HCT116 (cell line): ENCODE measurements at regions not wholly inside any gene's neighbourhood (a gene's known extent, or its start where the extent isn't known, plus 50 kb on each side); places are given as distances from the start of the nearest gene placed in this dataset.

Experiments
- ATAC-seq: fragments of 200-7000 bp; cut with Tn5 transposase; 2 replicates; pipeline ENCODE4 v1.9.1; 2020; ENCODE audit warnings: mild to moderate bottlenecking, moderate library complexity
- BruUV-seq: library from RNA; stranded (reverse); fragments of 400-500 nt; replicated peaks from 2 replicates; lab custom pipeline; 2021; lab: Mats Ljungman, UMichigan
- CTCF ChIA-PET: fragments of 300-600 bp; sonication (Branson Sonifier 250); formaldehyde crosslinking; loops from one replicate; lab custom pipeline; 2021; ENCODE audit warnings: antibody characterized with exemption; lab: Charles Lee
- POLR2A ChIA-PET: fragments of 300-600, 350-600 bp; sonication (Branson Sonifier 250); formaldehyde crosslinking; loops from one replicate; lab custom pipeline; 2021; ENCODE audit warnings: antibody characterized with exemption; lab: Charles Lee
- RAD21 ChIA-PET, 2 experiments: fragments of 300-600 bp; sonication (Branson Sonifier 250); formaldehyde crosslinking; loops; one replicate each; lab custom pipeline; 2023; ENCODE audit warnings: low total read pairs in 2 of 2; ENCODE audit not compliant: uncharacterized antibody in 2 of 2, unreplicated experiment in 2 of 2, low non-redundant PET in 1 of 2; lab: Charles Lee
- DNase-seq: peaks from one replicate; pipeline ENCODE4 v3.0.0-alpha.2; 2010; ENCODE audit warnings: low read depth, low spot score
- H2AFZ ChIP-seq: fragments of 200-600 bp; shearing (Covaris generic), sonication (generic); 2 replicates; pipeline ENCODE4 v1.6.1; 2017; ENCODE audit warnings: low read depth, mixed run types, mixed read lengths, antibody characterized with exemption, low read length; ENCODE audit not compliant: poor library complexity, severe bottlenecking
- H3K27ac ChIP-seq: 2 replicates; pipeline ENCODE4 v1.5.1; 2012; ENCODE audit warnings: low read depth, low read length
- H3K27me3 ChIP-seq: fragments of 200-600 bp; sonication (generic); 2 replicates; pipeline ENCODE4 v1.6.1; 2016; ENCODE audit warnings: mixed run types, low read length, mixed read lengths; ENCODE audit not compliant: insufficient read depth
- H3K36me3 ChIP-seq, 2 experiments: fragments of 200-500 bp in 1 of 2; fragments of 200-600 bp in 1 of 2; sonication (Bioruptor generic) in 1 of 2; sonication (generic) in 1 of 2; 2 replicates each; pipeline versions ENCODE4 v1.5.1 to v1.6.1; 2014 to 2016; ENCODE audit warnings: low read length in 2 of 2, inconsistent platforms in 1 of 2, mixed read lengths in 1 of 2, mixed run types in 1 of 2; ENCODE audit not compliant: insufficient read depth in 2 of 2, control insufficient read depth in 1 of 2
- H3K4me1 ChIP-seq, 2 experiments: fragments of 200-600 bp in 1 of 2; sonication (generic) in 1 of 2; 2 replicates each; pipeline versions ENCODE4 v1.5.1 to v1.6.1; 2012 to 2017; ENCODE audit warnings: low read length in 2 of 2, inconsistent platforms in 1 of 2, mild to moderate bottlenecking in 1 of 2, mixed read lengths in 1 of 2, mixed run types in 1 of 2, moderate library complexity in 1 of 2; ENCODE audit not compliant: insufficient read depth in 2 of 2, control insufficient read depth in 1 of 2
- H3K4me2 ChIP-seq: fragments of 200-600 bp; sonication (generic); 2 replicates; pipeline ENCODE4 v1.6.1; 2017; ENCODE audit warnings: mixed run types, low read length, mixed read lengths
- H3K4me3 ChIP-seq, 2 experiments: fragments of 200-600 bp in 1 of 2; sonication (generic) in 1 of 2; replicated peaks in 1 of 2; 2 replicates each; pipeline ENCODE4 v1.5.1; 2011 to 2016; ENCODE audit warnings: low read length in 2 of 2, control low read depth in 1 of 2, low read depth in 1 of 2, mild to moderate bottlenecking in 1 of 2, mixed read lengths in 1 of 2, mixed run types in 1 of 2
- H3K79me2 ChIP-seq: fragments of 200-600 bp; sonication (generic); 2 replicates; pipeline ENCODE4 v1.6.1; 2017; ENCODE audit warnings: mild to moderate bottlenecking, mixed run types, low read length, moderate library complexity, mixed read lengths; ENCODE audit not compliant: insufficient read depth
- H3K9ac ChIP-seq: fragments of 200-600 bp; sonication (generic); 2 replicates; pipeline ENCODE4 v1.6.1; 2016; ENCODE audit warnings: low read length, mixed read lengths
- H3K9me2 ChIP-seq: fragments of 200-600 bp; sonication (generic), shearing (Covaris generic); 2 replicates; pipeline ENCODE4 v1.6.1; 2017; ENCODE audit warnings: mixed run types, mild to moderate bottlenecking, moderate library complexity; ENCODE audit not compliant: insufficient read depth
- H3K9me3 ChIP-seq, 2 experiments: fragments of 200-500 bp in 1 of 2; fragments of 200-600 bp in 1 of 2; sonication (Bioruptor generic) in 1 of 2; sonication (generic) in 1 of 2; 2 replicates each; pipeline ENCODE4 v1.6.1; 2014 to 2017; ENCODE audit warnings: low read length in 2 of 2, mixed read lengths in 2 of 2, inconsistent platforms in 1 of 2, low read depth in 1 of 2, mild to moderate bottlenecking in 1 of 2, mixed run types in 1 of 2, moderate library complexity in 1 of 2; ENCODE audit not compliant: control insufficient read depth in 1 of 2, insufficient read depth in 1 of 2
- H4K20me1 ChIP-seq: fragments of 200-600 bp; sonication (generic), shearing (Covaris generic); 2 replicates; pipeline ENCODE4 v1.6.1; 2017; ENCODE audit warnings: mixed run types, mild to moderate bottlenecking, moderate library complexity; ENCODE audit not compliant: insufficient read depth
- CBX3 ChIP-seq: IDR thresholded peaks from 2 replicates; pipeline ENCODE4 v1.6.1; 2012; ENCODE audit warnings: low read depth
- CEBPB ChIP-seq: IDR thresholded peaks from 2 replicates; pipeline ENCODE4 v1.6.1; 2012; ENCODE audit warnings: low read depth
- EGR1 ChIP-seq: IDR thresholded peaks from 2 replicates; pipeline ENCODE4 v1.6.1; 2012; ENCODE audit warnings: low read depth
- EZH2phosphoT487 ChIP-seq: fragments of 200-600 bp; IDR thresholded peaks from 2 replicates; pipeline ENCODE4 v1.6.1; 2018; ENCODE audit warnings: antibody characterized with exemption, borderline replicate concordance
- POLR2A ChIP-seq: IDR thresholded peaks from 2 replicates; pipeline ENCODE4 v1.7.0; 2011; ENCODE audit warnings: borderline replicate concordance; ENCODE audit not compliant: insufficient read depth, insufficient read length; ENCODE audit errors: extremely low read depth
- POLR2AphosphoS5 ChIP-seq: IDR thresholded peaks from 2 replicates; pipeline ENCODE4 v1.6.1; 2011; ENCODE audit warnings: mild to moderate bottlenecking, low read depth, low read length, moderate library complexity
- RAD21 ChIP-seq: IDR thresholded peaks from 2 replicates; pipeline ENCODE4 v1.6.1; 2012; ENCODE audit warnings: low read depth, mild to moderate bottlenecking
- SIN3A ChIP-seq: IDR thresholded peaks from 2 replicates; pipeline ENCODE4 v1.6.1; 2012; ENCODE audit warnings: low read depth
- SP1 ChIP-seq: IDR thresholded peaks from 2 replicates; pipeline ENCODE4 v1.6.1; 2012; ENCODE audit warnings: low read depth
- TCF7L2 ChIP-seq: IDR thresholded peaks from 2 replicates; pipeline ENCODE4 v1.7.0; 2011; ENCODE audit warnings: borderline replicate concordance, inconsistent platforms; ENCODE audit not compliant: insufficient read depth, insufficient read length; ENCODE audit errors: extremely low read depth
- YY1 ChIP-seq: IDR thresholded peaks from 2 replicates; pipeline ENCODE4 v1.6.1; 2011; ENCODE audit warnings: low read length, low read depth, moderate library complexity, mild to moderate bottlenecking; ENCODE audit not compliant: insufficient replicate concordance; ENCODE audit errors: extremely low read depth
- ZFX ChIP-seq: fragments of 450-650 bp; IDR thresholded peaks from 2 replicates; pipeline ENCODE4 v1.6.1; 2017
- ZNF274 ChIP-seq: fragments of 200-500 bp; sonication (Bioruptor generic); IDR thresholded peaks from 2 replicates; pipeline ENCODE4 v1.6.1; 2014; ENCODE audit warnings: mild to moderate bottlenecking, low read depth, low read length, inconsistent platforms
- intact Hi-C: fragments of 100-400 bp; cut with micrococcal nuclease; formaldehyde crosslinking; loops from 2 replicates; pipeline ENCODE4 v1.10.0; 2022
- TF ChIP-seq, protein P1 (sequence below): IDR thresholded peaks from 2 replicates; pipeline ENCODE4 v1.6.1; 2012
- TF ChIP-seq, protein P2 (sequence below): IDR thresholded peaks from 2 replicates; pipeline ENCODE4 v1.6.1; 2012
- TF ChIP-seq, protein P3 (sequence below), 3 experiments: fragments of 200-600 bp in 1 of 3; sonication (generic) in 1 of 3; IDR thresholded peaks in 2 of 3; conservative IDR thresholded peaks in 1 of 3; 2 replicates each; pipeline ENCODE4 v1.5.1; 2012 to 2017; ENCODE audit warnings: low read depth in 2 of 3, low read length in 2 of 3, antibody characterized with exemption in 1 of 3, borderline replicate concordance in 1 of 3, control low read depth in 1 of 3, mild to moderate bottlenecking in 1 of 3, mixed read lengths in 1 of 3, mixed run types in 1 of 3, moderate library complexity in 1 of 3; ENCODE audit not compliant: insufficient read depth in 1 of 3

GRCh38 chr10:58903071-58903470, 273.4 kb upstream of the PHYHIPL start:
- Histone ChIP-seq H3K9me3 (no peaks in the 10 kb centered on the region), H2AFZ (no peak overlapping the region), H3K27ac (no peak overlapping the region), H3K27me3 (no peaks in the 10 kb centered on the region), H3K4me1 (no peaks in the 10 kb centered on the region), H3K36me3 (no peaks in the 10 kb centered on the region), H3K9me2 (no peaks in the 10 kb centered on the region), H3K79me2 (no peaks in the 10 kb centered on the region), H3K4me2 (no peak overlapping the region), H4K20me1 (no peaks in the 10 kb centered on the region), H3K4me3 (no peak overlapping the region), H3K9ac (no peak overlapping the region)
- ChIA-PET POLR2A (no interaction called here), RAD21 (no interaction called here), CTCF (no interaction called here)
- DNase-seq = no peak
- no TSS peak for BruUV-seq
- no peak for ATAC-seq
- TF ChIP-seq POLR2A = no peak
- no peak for TF ChIP-seq ZNF274
- TF ChIP-seq, protein P1, sequence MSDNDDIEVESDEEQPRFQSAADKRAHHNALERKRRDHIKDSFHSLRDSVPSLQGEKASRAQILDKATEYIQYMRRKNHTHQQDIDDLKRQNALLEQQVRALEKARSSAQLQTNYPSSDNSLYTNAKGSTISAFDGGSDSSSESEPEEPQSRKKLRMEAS = no peak
- TF ChIP-seq YY1 = no peak
- TF ChIP-seq EGR1 = no peak
- no peak for TF ChIP-seq POLR2AphosphoS5
- TF ChIP-seq SP1 = no peak
- no peak for TF ChIP-seq RAD21
- TF ChIP-seq ZFX = no peak
- TF ChIP-seq, protein P2, sequence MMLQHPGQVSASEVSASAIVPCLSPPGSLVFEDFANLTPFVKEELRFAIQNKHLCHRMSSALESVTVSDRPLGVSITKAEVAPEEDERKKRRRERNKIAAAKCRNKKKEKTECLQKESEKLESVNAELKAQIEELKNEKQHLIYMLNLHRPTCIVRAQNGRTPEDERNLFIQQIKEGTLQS = no peak
- TF ChIP-seq CBX3 = no peak
- no peak for TF ChIP-seq EZH2phosphoT487
- no peak for TF ChIP-seq SIN3A
- TF ChIP-seq TCF7L2 = no peak
- TF ChIP-seq, protein P3, sequence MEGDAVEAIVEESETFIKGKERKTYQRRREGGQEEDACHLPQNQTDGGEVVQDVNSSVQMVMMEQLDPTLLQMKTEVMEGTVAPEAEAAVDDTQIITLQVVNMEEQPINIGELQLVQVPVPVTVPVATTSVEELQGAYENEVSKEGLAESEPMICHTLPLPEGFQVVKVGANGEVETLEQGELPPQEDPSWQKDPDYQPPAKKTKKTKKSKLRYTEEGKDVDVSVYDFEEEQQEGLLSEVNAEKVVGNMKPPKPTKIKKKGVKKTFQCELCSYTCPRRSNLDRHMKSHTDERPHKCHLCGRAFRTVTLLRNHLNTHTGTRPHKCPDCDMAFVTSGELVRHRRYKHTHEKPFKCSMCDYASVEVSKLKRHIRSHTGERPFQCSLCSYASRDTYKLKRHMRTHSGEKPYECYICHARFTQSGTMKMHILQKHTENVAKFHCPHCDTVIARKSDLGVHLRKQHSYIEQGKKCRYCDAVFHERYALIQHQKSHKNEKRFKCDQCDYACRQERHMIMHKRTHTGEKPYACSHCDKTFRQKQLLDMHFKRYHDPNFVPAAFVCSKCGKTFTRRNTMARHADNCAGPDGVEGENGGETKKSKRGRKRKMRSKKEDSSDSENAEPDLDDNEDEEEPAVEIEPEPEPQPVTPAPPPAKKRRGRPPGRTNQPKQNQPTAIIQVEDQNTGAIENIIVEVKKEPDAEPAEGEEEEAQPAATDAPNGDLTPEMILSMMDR (IDR thresholded peaks at IDR 0.05 in 2 of 3, conservative IDR thresholded peaks at IDR 0.05 in 1 of 3; ENCODE audit: borderline replicate concordance in 1 of 3, insufficient read depth in 1 of 3, low read depth in 2 of 3, low read length in 2 of 3) = no peak
- no peak for TF ChIP-seq CEBPB
- intact Hi-C loops = no loop called here
